ENCODE measurements at regions not wholly inside any gene's neighbourhood (a gene's known extent, or its start where the extent isn't known, plus 50 kb on each side); places are given as distances from the start of the nearest gene placed in this dataset.

GRCh38 chr15:31511707-31512310, 185.2 kb downstream of the KLF13 start:
- DNase-seq, result no peak

- no peak for DNase-seq
These were observed 186.5 kb downstream of the KLF13 start for GRCh38 chr15:31513178-31513577.

GRCh38 chr15:31516440-31516839, 189.8 kb downstream of the KLF13 start:
- no peak for DNase-seq

GRCh38 chr15:31516874-31517273, 190.2 kb downstream of the KLF13 start:
- no peak for DNase-seq

- DNase-seq, result no peak
These were observed 191.1 kb downstream of the KLF13 start for GRCh38 chr15:31517711-31518110.

GRCh38 chr15:31522028-31522427, 195.4 kb downstream of the KLF13 start:
- no peak for DNase-seq

- no peak for DNase-seq
These were observed 196.5 kb downstream of the KLF13 start for GRCh38 chr15:31523027-31523654.

- DNase-seq, result no peak
These were observed 197.0 kb downstream of the KLF13 start for GRCh38 chr15:31523655-31524049.

GRCh38 chr15:31525185-31525695, 198.6 kb downstream of the KLF13 start:
- DNase-seq, result no peak

- DNase-seq, result no peak
These were observed 199.5 kb downstream of the KLF13 start for GRCh38 chr15:31525988-31526665.

- DNase-seq, result peak; percentile 0
These were observed 200.5 kb downstream of the KLF13 start for GRCh38 chr15:31526916-31527690.

GRCh38 chr15:31528846-31529245, 202.2 kb downstream of the KLF13 start:
- no peak for DNase-seq

- DNase-seq, result no peak
These were observed 211.3 kb downstream of the KLF13 start for GRCh38 chr15:31537770-31538592.

- no peak for DNase-seq
These were observed 214.0 kb downstream of the KLF13 start for GRCh38 chr15:31540633-31541032.

GRCh38 chr15:31544361-31544760, 217.7 kb downstream of the KLF13 start:
- DNase-seq, result no peak

GRCh38 chr15:31545257-31545656, 218.6 kb downstream of the KLF13 start:
- no peak for DNase-seq

GRCh38 chr15:31550211-31550977, 223.8 kb downstream of the KLF13 start:
- no peak for DNase-seq

GRCh38 chr15:31551323-31551722, 224.7 kb downstream of the KLF13 start:
- no peak for DNase-seq

- DNase-seq, result no peak
These were observed 226.0 kb downstream of the KLF13 start for GRCh38 chr15:31552482-31553099.

- no peak for DNase-seq
These were observed 227.6 kb downstream of the KLF13 start for GRCh38 chr15:31554261-31554660.

GRCh38 chr15:31555022-31555421, 228.4 kb downstream of the KLF13 start:
- DNase-seq, result no peak

Measured in skin of body (tissue), 1 donor.